ENCODE measurements at regions not wholly inside any gene's neighbourhood (a gene's known extent, or its start where the extent isn't known, plus 50 kb on each side); places are given as distances from the start of the nearest gene placed in this dataset.
"Not testable (repeated sequence)": the region's sequence is repeated elsewhere in the genome, so short reads cannot be mapped to it uniquely, and the experiment has no call there.

DNA sequence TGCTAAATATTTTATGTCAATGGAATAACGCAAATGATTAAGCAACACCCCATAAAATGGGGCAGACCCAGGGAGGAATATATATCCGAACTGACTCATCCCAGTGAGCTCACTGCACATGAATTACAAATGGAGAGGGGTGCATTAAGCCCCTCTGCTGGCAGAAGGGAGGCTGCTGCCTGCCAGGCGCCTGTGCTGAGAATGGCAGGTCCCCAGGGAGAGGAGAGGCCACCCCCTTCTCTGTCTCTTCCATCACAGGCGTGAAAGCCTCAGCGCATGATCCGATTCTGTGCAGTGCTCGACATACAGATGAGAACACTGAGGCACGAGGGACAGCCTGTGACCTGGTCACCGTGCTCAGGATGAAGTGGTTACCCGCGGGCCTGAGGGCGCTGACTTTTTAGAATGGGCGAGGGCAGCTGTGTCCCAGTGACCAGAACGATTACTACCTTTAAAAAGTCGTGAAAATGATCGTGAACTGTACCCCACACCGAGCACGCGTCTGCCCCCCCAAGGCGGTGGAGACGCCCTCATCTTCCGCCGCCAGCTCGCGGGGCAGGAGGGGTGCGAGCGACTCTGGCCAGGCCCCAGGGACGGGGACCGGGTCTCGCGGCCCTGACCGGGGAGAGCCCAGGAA, 229.7 kb upstream of the FRG2C start:
- not testable (repeated sequence) for H3K36me3 ChIP-seq, H3K27me3 ChIP-seq, H3K9me3 ChIP-seq, H3K4me1 ChIP-seq
- H3K4me3 ChIP-seq (ENCODE audit: low read depth, low read length) = peak overlapping the region; percentile 65
- DNase-seq = peak; percentile 82

DNA sequence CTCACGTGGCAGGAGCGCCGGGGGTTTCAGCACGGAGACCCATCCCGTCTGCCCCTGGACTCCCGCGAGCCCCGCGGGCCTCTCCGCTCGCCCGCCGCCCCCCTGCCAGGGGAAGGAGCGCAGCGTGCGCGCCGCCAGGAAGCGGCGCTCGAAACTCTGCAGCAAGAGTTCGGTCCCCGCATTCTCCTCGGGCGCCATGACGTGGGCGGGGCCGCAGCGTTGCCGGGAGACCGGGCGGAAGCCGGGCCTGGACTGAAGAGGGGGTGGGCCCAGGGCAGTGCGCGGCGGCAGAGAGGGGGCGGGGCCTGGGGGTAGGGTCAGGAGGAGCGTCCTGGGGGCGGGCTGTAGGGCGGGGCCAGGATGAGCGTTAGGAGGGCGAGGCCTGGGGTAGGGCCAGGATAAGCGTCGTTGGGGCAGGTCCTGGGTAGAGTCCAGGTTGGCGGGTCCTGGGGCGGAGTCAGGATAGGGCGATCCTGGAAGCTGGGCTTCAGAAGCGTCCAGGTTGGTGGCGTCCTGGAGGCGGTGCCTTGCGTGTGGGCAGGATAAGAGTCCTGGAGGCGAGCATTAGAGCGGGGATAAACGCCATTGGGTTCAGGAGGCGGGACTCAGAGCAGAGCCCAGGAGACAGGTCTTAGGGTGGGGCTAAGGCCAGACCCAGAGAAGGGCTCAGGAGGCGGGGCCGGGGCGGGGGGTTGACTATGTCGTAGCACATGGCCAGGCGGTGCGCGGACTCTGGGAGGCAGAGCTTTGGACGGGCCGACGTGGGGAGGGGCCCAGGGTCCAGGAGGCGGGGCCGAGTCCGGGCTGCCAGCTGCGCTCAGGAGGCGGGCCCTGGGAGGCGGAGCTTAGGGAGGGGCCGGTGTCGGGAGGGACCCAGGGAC, 229.0 kb upstream of the FRG2C start:
- H3K4me1 ChIP-seq, H3K36me3 ChIP-seq, H3K9me3 ChIP-seq, H3K27me3 ChIP-seq: not testable (repeated sequence)
- peak; percentile 100 for DNase-seq
- peak overlapping the region; percentile 67 for H3K4me3 ChIP-seq (ENCODE audit: low read depth, low read length)

DNA sequence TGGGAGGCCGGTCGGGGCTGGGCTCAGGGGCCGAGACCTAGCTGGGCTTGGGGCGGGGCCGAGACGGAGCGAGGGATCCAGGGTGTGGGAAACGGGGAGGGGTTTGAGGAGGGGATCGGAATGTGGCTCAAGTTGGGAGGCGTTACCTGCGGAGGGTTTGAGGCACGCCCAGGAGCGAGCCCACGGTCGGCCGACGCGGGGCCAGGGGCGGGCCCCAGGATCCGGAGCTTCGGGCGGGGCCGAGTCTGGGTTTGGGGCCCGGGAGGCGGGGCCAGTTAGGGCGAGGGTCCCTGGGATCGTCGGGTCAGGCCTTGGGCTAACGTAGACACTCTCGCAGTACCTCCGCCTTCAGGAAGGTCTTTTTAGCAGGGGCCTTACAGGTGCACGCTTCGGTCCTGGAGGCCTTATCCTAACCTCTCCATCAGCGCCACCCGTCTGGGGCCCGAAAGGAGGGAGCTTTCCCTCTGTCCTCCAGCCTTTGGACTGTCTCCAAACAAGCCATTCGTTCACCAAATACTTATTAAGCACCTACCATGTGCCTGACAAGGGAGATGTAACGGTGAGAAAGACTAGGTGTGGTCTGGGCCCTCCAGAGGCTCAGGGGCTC, 228.2 kb upstream of the FRG2C start:
- H3K4me1 ChIP-seq, H3K9me3 ChIP-seq, DNase-seq, H3K27me3 ChIP-seq, H3K36me3 ChIP-seq: not testable (repeated sequence)
- H3K4me3 ChIP-seq (ENCODE audit: low read depth, low read length) = peak overlapping the region; percentile 67

DNA sequence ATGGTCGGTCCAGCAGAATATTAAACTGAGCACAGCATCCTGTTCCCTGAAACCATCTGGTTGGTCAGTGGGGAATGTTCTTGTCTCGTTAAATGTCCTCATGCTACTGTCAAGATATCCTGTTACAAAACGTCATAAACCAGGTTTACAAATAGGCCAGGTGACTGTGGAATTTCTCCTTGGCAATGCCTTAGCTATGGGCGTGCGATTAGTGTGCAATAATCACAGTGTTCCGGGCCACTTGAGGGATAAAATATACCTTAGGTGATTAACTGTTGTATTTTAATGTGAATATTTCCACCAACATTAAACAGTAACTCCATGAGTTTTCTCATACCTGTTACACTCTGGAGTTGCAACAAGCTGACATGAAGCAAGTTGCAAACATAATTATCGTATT, 223.1 kb upstream of the FRG2C start:
- not testable (repeated sequence) for DNase-seq; H3K4me3 ChIP-seq (ENCODE audit: low read depth, low read length)

DNA sequence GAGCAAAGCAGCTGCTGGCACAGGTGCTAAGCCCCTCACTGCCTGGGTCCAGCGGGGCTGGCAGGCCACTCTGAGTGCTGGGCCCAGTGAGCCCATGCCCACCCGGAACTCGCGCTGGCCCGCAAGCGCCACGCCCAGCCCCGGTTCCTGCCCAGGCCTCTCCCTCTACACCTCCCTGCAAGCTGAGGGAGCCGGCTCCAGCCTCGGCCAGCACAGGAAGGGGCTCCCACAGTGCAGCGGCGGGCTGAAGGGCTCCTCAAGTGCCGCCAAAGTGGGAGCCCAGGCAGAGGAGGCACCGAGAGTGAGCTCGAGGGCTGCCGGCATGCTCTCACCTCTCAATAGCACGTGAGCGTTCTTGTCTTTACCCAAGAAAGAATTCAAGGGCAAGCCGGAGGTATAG, 219.5 kb upstream of the FRG2C start:
- DNase-seq; H3K4me3 ChIP-seq (ENCODE audit: low read depth, low read length): not testable (repeated sequence)

More for the DNA sequence above, 223.1 kb upstream of the FRG2C start:
- not testable (repeated sequence) for H3K4me1 ChIP-seq, H3K27me3 ChIP-seq, H3K36me3 ChIP-seq, H3K9me3 ChIP-seq

DNA sequence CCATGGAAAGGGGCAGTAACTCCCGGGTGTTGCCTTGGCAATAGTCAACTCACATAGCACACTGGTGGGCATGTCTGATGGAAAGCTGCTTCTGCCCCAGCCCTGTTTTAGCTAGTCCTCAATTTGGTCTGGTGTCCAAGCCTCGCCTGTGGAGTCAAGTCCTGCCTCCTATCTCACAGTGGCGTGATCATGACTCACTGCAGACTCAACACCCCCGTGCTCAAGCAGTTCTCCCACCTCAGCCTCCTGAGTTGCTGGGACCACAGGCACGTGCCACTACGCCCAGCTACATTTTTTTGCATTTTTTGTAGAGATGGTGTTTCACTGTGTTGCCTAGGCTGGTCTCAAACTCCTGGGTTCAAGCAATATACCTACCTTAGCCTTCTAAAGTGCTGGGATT, 218.9 kb upstream of the FRG2C start:
- H3K4me1 ChIP-seq, DNase-seq: not testable (repeated sequence)

More for the DNA sequence above, 219.5 kb upstream of the FRG2C start:
- H3K36me3 ChIP-seq, H3K9me3 ChIP-seq, H3K27me3 ChIP-seq, H3K4me1 ChIP-seq: not testable (repeated sequence)

DNA sequence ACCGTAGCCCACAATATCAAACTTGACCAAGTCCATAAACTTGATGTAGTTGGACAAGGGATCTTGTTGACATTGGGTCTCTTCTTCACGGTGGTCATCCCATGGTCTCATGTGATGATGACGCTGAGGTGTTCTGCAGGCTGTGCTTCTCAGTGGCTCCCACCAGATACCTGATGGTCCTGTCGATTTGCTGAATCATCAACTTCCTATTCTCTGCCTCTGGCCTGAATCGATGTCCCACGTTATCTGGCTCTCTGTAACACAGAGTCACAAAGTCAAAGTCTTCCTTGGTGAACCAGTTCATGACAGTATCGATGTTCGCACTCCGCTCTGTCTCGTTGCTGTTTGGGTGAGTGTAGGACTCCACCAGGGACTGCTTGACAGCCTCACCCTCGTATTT, 217.2 kb upstream of the FRG2C start:
- H3K4me3 ChIP-seq (ENCODE audit: low read depth, low read length); H3K36me3 ChIP-seq; H3K4me1 ChIP-seq; H3K9me3 ChIP-seq; H3K27me3 ChIP-seq; DNase-seq: not testable (repeated sequence)

More for the DNA sequence above, 218.9 kb upstream of the FRG2C start:
- H3K9me3 ChIP-seq; H3K4me3 ChIP-seq (ENCODE audit: low read depth, low read length); H3K36me3 ChIP-seq; H3K27me3 ChIP-seq: not testable (repeated sequence)

DNA sequence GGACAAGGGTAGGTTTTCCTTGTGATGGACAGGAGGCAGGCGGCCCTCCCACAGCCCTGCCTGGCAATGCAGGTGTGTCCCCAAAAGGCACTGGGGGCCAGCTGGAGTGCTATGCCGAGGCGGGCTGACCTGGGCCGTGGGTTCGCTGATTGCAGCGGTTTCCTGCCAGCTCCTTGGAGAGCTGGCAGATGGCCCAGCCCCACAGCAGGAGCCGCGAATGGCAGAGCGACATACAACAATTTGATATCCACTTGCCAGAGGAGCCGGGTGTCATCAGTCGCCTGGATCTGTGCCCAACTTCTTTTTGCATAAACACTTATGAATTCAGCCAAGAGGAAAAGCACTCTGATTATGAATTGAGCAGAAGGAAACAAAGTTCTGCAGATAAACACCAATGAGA, 210.8 kb upstream of the FRG2C start:
- DNase-seq = peak; percentile 48
- not testable (repeated sequence) for H3K9me3 ChIP-seq, H3K4me1 ChIP-seq, H3K36me3 ChIP-seq, H3K27me3 ChIP-seq
- peak overlapping the region; percentile 20 for H3K4me3 ChIP-seq (ENCODE audit: low read depth, low read length)

DNA sequence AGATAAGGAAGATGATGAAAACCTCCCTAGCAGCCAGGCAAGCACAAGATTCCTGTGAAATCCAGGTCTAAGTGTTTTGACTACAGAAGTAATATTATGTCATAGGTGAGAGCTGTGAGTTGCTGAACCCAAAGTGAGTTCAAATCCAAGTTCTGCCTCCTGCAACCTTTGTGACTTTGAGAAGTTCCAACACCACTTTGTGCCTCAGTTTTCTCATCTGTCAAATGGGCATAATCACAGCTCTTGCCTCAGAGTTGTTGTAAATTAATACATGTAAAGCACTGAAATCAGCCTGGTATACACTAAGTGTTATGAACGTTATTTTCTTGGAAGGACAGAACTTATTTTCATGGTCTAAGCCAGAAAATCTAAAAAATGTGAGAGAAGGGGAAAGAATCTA, 210.3 kb upstream of the FRG2C start:
- DNase-seq; H3K4me3 ChIP-seq (ENCODE audit: low read depth, low read length); H3K4me1 ChIP-seq; H3K27me3 ChIP-seq; H3K9me3 ChIP-seq; H3K36me3 ChIP-seq: not testable (repeated sequence)

DNA sequence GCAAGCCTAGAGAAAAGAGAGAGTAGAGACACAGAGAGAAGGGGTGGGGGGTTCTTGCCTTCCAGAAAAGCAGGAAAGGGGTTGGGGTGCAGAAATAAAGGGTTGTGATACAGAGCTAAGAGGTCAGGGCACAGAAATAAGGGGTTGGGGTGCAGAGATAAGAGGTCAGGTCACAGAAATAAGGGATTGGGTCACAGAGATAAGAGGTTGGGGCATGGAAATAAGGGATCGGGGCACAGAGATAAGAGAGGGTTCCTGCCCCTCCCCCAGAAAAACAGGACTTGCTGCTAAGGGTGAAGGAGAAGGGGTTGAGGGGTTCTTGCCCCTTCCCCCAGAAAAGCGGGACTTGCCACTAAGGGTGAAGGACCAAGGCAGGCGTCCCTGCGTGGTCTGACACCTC, 189.6 kb upstream of the FRG2C start:
- H3K9me3 ChIP-seq; H3K27me3 ChIP-seq; H3K4me1 ChIP-seq; H3K4me3 ChIP-seq (ENCODE audit: low read depth, low read length); DNase-seq; H3K36me3 ChIP-seq: not testable (repeated sequence)

DNA sequence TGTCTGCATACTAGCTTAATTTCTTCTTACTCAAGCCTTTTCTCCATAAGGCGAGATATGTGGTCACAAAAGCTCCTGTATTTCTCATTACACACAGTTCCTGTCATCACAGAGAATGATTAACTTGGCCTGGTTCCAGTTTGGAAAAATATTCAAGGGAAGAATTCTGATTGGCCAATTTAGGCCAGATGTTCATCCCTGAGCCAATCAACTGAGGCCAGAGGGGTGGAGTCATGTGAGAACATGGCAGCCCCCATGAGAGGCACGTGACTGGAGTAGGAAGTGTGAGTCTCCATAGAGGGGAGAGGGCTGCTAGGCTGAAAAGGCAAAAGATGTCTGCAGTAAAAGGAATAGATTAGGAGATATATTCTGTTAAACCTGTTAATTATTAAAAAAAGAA, 167.5 kb upstream of the FRG2C start:
- H3K4me1 ChIP-seq; H3K27me3 ChIP-seq; H3K9me3 ChIP-seq; H3K4me3 ChIP-seq (ENCODE audit: low read depth, low read length); H3K36me3 ChIP-seq: not testable (repeated sequence)
- DNase-seq = peak; percentile 47

DNA sequence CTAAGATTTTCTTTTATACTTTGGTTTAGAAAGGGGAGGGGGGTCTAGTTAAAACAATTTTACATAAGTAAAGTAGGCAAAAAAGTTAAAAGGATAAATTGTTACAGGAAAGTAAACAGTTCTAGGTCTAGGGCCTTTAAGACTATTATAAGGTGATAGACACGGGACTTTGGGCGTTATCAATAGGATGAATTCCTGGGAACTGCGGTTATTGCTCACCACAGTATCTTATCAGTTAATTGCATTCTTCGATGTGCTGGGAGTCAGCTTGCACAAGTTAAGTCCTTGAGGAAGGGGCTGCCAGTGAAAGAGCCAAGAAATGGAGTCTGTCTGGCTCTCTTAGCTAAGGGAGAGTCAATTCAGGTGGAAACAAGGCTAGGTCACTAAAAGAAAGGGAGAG, 163.8 kb upstream of the FRG2C start:
- H3K9me3 ChIP-seq; H3K36me3 ChIP-seq; H3K4me1 ChIP-seq; H3K4me3 ChIP-seq (ENCODE audit: low read depth, low read length); DNase-seq; H3K27me3 ChIP-seq: not testable (repeated sequence)

DNA sequence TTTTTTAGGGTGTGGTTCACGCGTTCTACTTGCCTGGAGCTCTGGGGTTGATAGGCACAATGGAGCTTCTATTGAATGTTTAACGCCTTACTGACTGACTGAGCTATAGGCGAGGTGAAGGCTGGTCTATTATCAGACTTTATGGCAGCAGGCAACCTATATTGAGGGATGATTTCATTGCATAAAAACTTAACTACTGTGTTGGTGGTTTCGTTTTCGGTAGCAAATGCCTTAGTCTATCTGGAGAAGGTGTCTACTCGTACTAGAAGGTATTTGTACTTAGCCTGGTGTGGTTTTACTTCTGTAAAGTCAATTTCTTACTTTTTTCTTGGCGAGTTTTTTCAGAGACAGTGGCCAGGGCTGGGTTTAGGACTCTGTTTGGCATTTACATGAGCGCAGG, 162.0 kb upstream of the FRG2C start:
- not testable (repeated sequence) for H3K4me1 ChIP-seq; H3K36me3 ChIP-seq; H3K4me3 ChIP-seq (ENCODE audit: low read depth, low read length); H3K27me3 ChIP-seq; DNase-seq; H3K9me3 ChIP-seq
